ENCODE measurements at regions not wholly inside any gene's neighbourhood (a gene's known extent, or its start where the extent isn't known, plus 50 kb on each side); places are given as distances from the start of the nearest gene placed in this dataset.

GRCh38 chr5:54908774-54909525 is 76.4 kb downstream of the ESM1 start:
- in situ Hi-C loops (cut with HindIII; ENCODE audit: low sequenced_read_pairs) = no loop called here
- H3K4me3 ChIP-seq (ENCODE audit: low read depth, low read length) = no peak overlapping the region
- no peak for DNase-seq (ENCODE audit: low read depth)
- TF ChIP-seq, protein P1, sequence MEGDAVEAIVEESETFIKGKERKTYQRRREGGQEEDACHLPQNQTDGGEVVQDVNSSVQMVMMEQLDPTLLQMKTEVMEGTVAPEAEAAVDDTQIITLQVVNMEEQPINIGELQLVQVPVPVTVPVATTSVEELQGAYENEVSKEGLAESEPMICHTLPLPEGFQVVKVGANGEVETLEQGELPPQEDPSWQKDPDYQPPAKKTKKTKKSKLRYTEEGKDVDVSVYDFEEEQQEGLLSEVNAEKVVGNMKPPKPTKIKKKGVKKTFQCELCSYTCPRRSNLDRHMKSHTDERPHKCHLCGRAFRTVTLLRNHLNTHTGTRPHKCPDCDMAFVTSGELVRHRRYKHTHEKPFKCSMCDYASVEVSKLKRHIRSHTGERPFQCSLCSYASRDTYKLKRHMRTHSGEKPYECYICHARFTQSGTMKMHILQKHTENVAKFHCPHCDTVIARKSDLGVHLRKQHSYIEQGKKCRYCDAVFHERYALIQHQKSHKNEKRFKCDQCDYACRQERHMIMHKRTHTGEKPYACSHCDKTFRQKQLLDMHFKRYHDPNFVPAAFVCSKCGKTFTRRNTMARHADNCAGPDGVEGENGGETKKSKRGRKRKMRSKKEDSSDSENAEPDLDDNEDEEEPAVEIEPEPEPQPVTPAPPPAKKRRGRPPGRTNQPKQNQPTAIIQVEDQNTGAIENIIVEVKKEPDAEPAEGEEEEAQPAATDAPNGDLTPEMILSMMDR (IDR thresholded peaks at IDR 0.05; ENCODE audit: low read depth, low read length, missing control alignments) = no peak

GRCh38 chr5:54905942-54906537 is 79.4 kb downstream of the ESM1 start:
- in situ Hi-C loops (cut with HindIII; ENCODE audit: low sequenced_read_pairs) = no loop called here
- DNase-seq (ENCODE audit: low read depth) = peak; percentile 72
- H3K4me3 ChIP-seq (ENCODE audit: low read depth, low read length) = no peak overlapping the region
- TF ChIP-seq, protein P1 (IDR thresholded peaks at IDR 0.05; ENCODE audit: low read depth, low read length, missing control alignments) = peak; percentile 75

GRCh38 chr5:54905246-54905795 is 80.1 kb downstream of the ESM1 start:
- in situ Hi-C loops (cut with HindIII; ENCODE audit: low sequenced_read_pairs) = no loop called here
- H3K4me3 ChIP-seq (ENCODE audit: low read depth, low read length) = no peak overlapping the region
- DNase-seq (ENCODE audit: low read depth) = no peak
- TF ChIP-seq, protein P1 (IDR thresholded peaks at IDR 0.05; ENCODE audit: low read depth, low read length, missing control alignments) = no peak

GRCh38 chr5:54904425-54904824 is 81.0 kb downstream of the ESM1 start:
- TF ChIP-seq, protein P1 (IDR thresholded peaks at IDR 0.05; ENCODE audit: low read depth, low read length, missing control alignments) = peak; percentile 75
- DNase-seq (ENCODE audit: low read depth) = peak; percentile 49
- in situ Hi-C loops (cut with HindIII; ENCODE audit: low sequenced_read_pairs) = no loop called here
- no peak overlapping the region for H3K4me3 ChIP-seq (ENCODE audit: low read depth, low read length)

GRCh38 chr5:54902791-54903473 is 82.5 kb downstream of the ESM1 start:
- peak; percentile 78 for DNase-seq (ENCODE audit: low read depth)
- TF ChIP-seq, protein P1 (IDR thresholded peaks at IDR 0.05; ENCODE audit: low read depth, low read length, missing control alignments) = no peak
- no peak overlapping the region for H3K4me3 ChIP-seq (ENCODE audit: low read depth, low read length)
- in situ Hi-C loops (cut with HindIII; ENCODE audit: low sequenced_read_pairs) = no loop called here

GRCh38 chr5:54900984-54901725 is 84.2 kb downstream of the ESM1 start:
- DNase-seq (ENCODE audit: low read depth) = no peak
- no peak overlapping the region for H3K4me3 ChIP-seq (ENCODE audit: low read depth, low read length)
- in situ Hi-C loops (cut with HindIII; ENCODE audit: low sequenced_read_pairs) = no loop called here
- TF ChIP-seq, protein P1 (IDR thresholded peaks at IDR 0.05; ENCODE audit: low read depth, low read length, missing control alignments) = no peak

All from astrocyte of the cerebellum (primary cell).